ENCODE measurements at regions not wholly inside any gene's neighbourhood (a gene's known extent, or its start where the extent isn't known, plus 50 kb on each side); places are given as distances from the start of the nearest gene placed in this dataset.

- in situ Hi-C loops (cut with MboI; ENCODE audit: low pct_unique_long_range_greater_than_20kb, low sequenced_read_pairs, unreplicated experiment): no loop called here
- no peak for DNase-seq (ENCODE audit: low spot score)
- TF ChIP-seq CTCF (IDR thresholded peaks at IDR 0.05; ENCODE audit: extremely low read depth, insufficient read depth, missing control alignments): no peak
Observed at GRCh38 chr4:189029976-189030504, 890.8 kb downstream of the TRIML1 start.

DNA sequence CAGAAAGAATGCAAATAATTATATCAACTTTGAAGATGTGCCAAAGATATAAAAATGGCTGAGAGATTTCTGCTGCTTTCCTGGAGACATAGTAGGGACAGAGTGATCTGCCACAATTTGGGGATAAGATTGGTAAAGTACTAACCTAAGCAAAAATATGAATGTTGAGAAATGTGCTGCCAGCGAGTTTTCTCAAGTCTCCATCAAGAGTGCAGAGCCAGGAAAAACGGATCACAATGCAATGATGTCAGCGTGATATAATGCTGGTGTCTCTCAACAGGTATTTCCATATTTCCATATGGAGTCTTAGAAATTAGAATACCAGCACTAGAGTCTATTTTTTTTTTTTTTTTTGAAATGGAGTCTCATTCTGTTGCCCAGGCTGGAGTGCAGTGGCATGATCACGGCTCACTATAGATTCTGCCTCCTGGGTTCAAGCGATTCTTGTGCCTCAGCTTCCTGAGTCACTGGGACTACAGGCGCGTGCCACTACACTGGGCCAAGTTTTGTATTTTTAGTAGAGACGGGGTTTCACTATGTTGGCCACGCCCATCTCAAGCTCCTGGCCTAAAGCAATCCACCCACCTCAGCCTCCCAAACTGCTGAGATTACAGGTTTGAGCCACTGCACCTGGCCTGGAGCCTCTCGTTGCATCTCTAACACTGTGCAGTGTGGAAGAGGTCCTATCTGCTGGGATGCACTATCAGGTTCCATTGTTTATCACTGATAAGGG, 893.5 kb downstream of the TRIML1 start:
- in situ Hi-C loops (cut with MboI; ENCODE audit: low pct_unique_long_range_greater_than_20kb, low sequenced_read_pairs, unreplicated experiment): no loop called here
- no peak for TF ChIP-seq CTCF (IDR thresholded peaks at IDR 0.05; ENCODE audit: extremely low read depth, insufficient read depth, missing control alignments)
- DNase-seq (ENCODE audit: low spot score): no peak

- no peak for TF ChIP-seq CTCF (IDR thresholded peaks at IDR 0.05; ENCODE audit: extremely low read depth, insufficient read depth, missing control alignments)
- in situ Hi-C loops (cut with MboI; ENCODE audit: low pct_unique_long_range_greater_than_20kb, low sequenced_read_pairs, unreplicated experiment): no loop called here
- no peak for DNase-seq (ENCODE audit: low spot score)
Observed at GRCh38 chr4:189033801-189034347, 894.6 kb downstream of the TRIML1 start.

- in situ Hi-C loops (cut with MboI; ENCODE audit: low pct_unique_long_range_greater_than_20kb, low sequenced_read_pairs, unreplicated experiment): no loop called here
- no peak for DNase-seq (ENCODE audit: low spot score)
- no peak for TF ChIP-seq CTCF (IDR thresholded peaks at IDR 0.05; ENCODE audit: extremely low read depth, insufficient read depth, missing control alignments)
Observed at GRCh38 chr4:189035091-189035490, 895.9 kb downstream of the TRIML1 start.

DNA sequence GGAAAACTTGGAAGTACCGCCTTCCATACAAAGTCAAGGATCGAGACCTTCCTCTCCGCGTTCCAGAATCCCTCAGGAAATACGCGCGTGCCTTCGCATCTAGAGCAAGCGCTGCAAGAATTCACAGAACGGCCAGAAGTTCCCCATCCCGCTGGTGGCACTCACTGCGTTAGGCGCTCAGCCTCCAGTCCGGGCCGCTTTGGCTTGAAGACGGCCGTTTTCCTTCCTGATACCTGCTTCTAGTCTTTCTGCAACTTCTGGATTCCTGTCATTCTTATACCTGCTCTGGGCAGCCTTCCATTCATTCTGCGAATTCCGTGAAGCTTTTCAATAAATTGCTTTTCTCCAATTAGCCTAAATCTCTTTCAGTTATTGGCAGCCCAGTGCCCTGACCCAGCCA, 896.4 kb downstream of the TRIML1 start:
- no peak for TF ChIP-seq CTCF (IDR thresholded peaks at IDR 0.05; ENCODE audit: extremely low read depth, insufficient read depth, missing control alignments)
- in situ Hi-C loops (cut with MboI; ENCODE audit: low pct_unique_long_range_greater_than_20kb, low sequenced_read_pairs, unreplicated experiment): no loop called here
- no peak for DNase-seq (ENCODE audit: low spot score)

- TF ChIP-seq CTCF (IDR thresholded peaks at IDR 0.05; ENCODE audit: extremely low read depth, insufficient read depth, missing control alignments): no peak
- no peak for DNase-seq (ENCODE audit: low spot score)
- in situ Hi-C loops (cut with MboI; ENCODE audit: low pct_unique_long_range_greater_than_20kb, low sequenced_read_pairs, unreplicated experiment): no loop called here
Observed at GRCh38 chr4:189036906-189037305, 897.7 kb downstream of the TRIML1 start.
